SK-MEL-5 (cell line): ENCODE measurements at regions not wholly inside any gene's neighbourhood (a gene's known extent, or its start where the extent isn't known, plus 50 kb on each side); places are given as distances from the start of the nearest gene placed in this dataset.
A peak's percentile ranks its signal among the peaks of the same experiment; 100 is the strongest.

Source experiments
- DNase-seq: peaks from one replicate; pipeline ENCODE4 v3.0.0-alpha.2; 2016; ENCODE audit warnings: low read depth, low spot score
- in situ Hi-C: cut with HindIII; loops from 2 replicates; pipeline ENCODE4 v1.10.0; 2016; ENCODE audit warnings: low sequenced_read_pairs, high pct_unique_total_duplicates, low pct_unique_long_range_greater_than_20kb

DNA sequence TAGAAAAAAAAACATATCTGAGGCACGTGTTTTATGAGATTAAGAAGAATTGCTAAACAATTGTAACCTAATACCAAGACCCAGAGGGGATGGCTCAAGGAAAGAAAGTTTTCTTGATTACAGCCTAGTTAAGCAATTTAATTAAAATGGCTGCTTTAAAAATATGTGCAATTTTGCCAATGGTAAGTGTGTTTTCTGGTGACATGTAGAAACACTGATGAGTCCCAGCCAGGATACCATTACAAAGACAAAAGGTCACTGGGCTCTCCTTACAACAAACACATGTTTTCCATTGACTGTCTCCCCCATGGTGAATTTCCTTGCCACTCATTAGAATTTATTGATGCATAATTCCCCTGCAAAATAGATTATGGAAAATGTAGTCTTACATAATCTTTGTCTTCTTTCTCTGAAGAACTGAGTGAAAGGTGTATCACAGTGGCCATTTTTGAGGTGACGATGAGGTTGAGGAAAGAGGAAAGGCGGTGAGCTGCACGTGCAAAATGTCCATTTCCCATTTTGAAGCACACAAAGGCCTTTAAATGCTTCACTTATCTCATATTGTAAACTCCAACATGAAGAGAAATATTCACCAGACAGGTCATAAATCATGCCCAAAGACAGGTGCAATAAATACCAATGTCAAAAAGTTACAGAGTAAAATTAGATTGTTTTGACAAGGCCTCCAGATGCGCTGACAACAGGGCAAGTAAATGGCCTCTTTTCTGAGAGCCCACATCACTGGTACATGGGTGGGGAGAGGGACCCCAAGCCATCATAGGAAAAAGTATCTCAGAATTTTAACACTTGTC lies 696.9 kb downstream of the KCNJ2 start:
- DNase-seq, result no peak
- in situ Hi-C loops, result no loop called here

DNA sequence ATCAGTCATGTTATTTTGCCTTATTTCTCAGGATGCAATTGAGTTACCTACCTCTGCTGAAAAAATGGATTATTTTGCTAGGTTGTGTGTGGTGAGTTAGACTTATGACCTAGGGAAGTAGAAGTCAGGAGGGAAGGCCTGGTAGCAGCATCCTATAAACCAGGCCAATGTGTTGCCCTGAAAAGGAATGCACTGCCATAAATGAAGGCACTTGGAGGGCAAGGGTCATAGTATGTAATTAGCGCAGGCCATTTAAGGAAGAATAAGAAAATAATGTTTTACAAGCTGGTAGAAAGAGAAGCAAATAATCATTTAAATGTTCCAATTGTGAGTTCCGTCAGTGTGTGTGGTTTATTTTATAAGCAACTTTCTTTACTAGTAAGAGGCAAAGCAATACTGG lies 698.8 kb downstream of the KCNJ2 start:
- in situ Hi-C loops, result no loop called here
- DNase-seq, result no peak

DNA sequence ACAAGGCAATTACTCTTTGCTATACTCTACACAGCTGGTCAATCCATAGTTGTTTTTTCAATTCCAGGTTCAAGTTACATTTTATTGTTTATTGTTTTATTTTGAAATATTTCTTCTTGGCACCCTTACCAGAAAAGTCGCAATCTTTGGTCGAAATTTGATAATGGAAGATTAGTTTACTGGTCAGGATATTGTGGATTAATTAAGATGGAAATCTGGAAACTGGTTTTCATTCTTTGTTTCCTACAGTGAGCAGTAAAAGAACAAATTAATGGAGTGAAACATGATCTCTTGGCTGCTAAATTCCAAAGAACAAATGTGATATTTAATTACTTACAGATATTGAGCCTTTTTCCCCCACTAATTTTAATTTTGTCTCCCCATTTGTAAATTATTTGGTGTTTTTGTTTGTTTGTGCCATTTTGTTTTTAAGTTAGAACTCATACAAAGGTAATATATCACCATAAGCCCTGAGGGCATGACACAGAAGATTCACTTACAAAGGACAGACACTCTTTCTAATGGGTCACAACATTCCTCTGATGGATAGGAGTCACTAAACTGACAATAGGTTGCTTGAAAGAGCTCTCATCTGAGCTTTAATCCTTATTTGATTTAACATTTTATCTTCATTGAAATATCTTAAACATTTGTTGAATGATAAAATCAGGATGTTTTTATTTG lies 700.2 kb downstream of the KCNJ2 start:
- in situ Hi-C loops, result no loop called here
- peak; percentile 13 for DNase-seq

DNA sequence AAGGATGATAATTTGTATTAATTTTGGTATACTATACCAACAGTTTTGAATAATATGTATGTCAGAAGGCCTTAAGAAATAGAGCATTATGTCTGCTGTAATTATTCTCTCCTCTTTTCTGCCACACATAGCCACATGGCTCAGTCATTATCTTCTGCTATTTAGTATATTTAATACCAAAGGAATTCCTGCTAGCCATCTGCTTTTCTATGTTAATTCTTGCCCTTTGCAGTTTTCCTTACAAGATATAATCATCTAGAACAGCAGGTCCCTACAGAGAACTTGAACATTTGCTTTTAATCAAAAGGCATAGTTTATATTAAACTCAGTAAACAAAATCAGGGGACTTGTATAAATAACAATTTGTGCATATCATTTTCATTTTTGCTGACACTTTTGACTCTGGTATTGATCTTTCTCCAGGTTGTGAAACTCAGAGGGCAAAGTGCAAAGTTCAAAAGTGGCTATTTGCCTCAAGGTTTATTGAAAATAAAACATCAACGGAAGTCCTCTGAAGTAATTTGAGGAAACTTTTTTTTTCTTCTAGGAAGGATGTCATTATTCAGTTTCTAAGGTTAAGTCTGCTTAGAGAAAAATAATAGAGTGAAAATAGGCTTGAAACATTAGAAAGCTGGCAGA lies 702.0 kb downstream of the KCNJ2 start:
- in situ Hi-C loops, result no loop called here

DNA sequence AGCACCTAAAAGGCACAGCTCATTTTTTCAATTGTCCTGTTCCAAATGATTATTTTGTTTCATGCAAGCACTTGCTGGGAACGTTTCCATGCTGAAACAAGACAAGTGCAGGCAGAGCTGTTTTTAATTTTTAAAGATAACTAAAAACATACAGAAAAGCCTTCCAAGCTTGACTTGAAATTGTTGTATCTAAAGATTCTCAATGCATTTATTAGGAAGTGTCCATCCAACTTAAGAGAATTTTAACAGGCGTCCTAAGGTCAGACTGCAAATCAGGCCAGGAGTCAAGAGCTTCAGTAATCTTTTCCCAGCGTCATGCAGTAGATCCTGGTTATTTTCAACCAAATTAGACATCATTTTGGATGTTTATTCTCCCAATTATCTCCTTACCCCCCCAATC lies 702.8 kb downstream of the KCNJ2 start:
- in situ Hi-C loops, result no loop called here
- no peak for DNase-seq

More for the DNA sequence above, 702.0 kb downstream of the KCNJ2 start:
- no peak for DNase-seq

DNA sequence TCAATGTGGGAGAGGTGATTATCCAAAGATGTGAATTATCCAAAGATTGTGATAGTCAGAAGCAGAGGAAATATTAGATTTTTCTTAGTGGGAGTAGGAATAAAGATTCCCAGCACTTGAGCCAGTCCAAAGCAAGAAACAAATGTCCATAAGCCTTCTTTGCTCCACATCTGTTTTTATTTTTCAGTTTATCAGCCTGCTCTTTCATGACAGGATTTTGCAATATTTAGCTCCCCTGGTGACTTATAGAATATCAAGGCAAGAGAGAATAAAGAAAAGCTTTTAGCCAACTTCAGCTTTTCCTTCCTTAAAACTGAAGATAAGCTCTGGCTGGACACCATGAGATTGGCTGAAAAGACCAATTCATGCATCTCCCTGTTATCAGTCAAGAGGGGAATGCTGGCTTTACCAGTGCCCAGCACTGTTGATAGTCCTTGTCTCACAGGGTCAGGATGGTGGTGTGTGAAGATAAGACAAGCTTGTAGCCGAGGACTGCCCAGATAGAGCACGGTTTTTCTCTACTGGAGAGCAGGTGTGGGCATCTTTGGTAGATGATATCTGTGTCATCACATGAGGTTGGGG lies 706.5 kb downstream of the KCNJ2 start:
- in situ Hi-C loops, result no loop called here
- DNase-seq, result no peak

DNA sequence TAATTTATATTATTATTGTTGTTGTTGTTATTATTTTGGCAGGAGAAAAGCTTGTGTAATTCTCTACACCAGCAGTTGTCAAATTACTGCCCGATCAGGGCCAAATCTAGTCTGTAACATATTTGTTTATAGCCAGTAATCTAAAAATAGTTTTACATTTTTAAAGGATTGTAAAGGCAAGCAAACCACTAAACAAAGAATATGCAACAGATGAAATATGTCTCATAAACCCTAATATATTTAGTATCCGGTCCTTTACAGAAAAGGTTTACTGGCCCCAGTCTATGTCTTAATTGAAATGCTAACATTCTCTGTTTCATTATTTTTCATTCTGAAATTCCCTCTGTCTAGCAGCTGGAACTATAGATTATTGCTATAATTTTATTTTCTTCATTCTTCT lies 709.5 kb downstream of the KCNJ2 start:
- in situ Hi-C loops, result no loop called here
- DNase-seq, result no peak

DNA sequence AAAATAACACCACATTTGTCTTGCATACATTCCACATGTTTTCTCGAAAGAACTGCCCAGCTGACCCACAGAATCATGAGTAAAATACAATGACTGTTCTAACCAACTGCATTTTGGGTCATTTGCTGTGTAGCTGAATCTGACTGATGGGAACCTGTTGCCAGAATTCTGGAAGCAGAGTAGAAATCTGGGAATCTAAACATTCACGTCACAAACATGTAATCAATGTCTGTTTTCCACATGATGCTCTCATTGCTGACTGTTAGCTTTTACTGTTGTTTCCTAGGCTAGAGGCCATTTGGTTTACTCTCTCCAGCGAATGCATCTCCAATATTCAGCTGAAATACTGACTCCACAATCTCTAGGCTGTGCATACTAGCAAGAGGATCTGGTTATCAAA lies 710.1 kb downstream of the KCNJ2 start:
- in situ Hi-C loops, result no loop called here
- DNase-seq, result no peak

DNA sequence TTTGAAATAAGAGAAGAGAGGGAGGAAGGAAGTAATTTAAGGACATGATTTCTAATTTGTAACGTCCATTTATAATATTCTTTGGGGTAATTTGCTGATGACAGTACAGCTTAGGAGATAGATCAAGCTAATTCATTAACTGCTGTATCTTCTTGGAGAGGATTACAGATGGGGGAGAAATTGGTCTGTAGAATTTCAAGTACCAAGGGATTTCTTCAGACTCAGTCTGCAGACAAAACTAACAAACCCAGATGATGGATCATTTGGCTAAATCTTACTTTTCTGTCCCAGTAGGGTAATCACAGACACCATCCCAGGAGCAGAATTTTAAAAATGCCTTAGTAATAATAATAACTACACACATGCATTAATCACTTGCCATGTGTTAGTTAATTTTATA lies 711.8 kb downstream of the KCNJ2 start:
- DNase-seq, result no peak
- in situ Hi-C loops, result no loop called here

DNA sequence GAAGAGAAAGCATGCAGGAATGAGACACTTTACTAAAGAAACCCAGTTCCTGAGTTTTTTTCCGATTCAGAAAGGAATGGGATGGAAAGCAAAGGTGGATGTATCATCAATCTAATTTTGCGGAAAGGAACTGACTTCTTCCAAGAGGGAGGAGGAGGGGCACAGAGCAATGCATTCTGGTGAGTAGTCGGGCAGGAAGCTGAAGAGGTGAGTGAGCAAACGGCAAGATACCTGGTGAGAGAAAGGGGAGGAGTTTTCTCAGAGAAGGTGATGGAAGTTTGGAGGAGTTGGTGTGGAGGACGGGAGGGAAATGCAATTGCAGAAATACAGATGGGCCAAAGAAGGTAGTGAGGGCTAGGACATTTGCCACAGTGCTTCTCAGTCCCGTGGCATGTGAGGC lies 713.2 kb downstream of the KCNJ2 start:
- DNase-seq, result no peak
- in situ Hi-C loops, result no loop called here

DNA sequence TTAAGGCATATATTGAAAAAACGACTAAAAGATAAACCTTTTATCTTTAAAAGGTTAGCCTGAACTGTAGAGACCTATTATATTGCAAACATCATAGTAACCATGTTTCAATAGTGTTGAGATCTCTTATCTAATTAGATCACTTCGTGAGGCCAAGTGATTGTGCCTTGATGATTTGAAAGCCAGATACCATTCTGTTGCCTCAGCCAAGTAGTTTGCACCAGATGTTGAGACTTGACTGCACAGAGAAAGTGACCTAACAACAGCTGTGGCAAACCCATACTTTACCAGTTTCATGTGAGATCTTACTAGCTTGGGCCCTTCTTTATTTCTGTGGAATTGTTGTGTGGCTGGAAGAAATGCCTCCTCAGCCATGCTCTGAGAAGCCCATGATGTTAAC lies 717.3 kb downstream of the KCNJ2 start:
- no peak for DNase-seq
- in situ Hi-C loops, result no loop called here

DNA sequence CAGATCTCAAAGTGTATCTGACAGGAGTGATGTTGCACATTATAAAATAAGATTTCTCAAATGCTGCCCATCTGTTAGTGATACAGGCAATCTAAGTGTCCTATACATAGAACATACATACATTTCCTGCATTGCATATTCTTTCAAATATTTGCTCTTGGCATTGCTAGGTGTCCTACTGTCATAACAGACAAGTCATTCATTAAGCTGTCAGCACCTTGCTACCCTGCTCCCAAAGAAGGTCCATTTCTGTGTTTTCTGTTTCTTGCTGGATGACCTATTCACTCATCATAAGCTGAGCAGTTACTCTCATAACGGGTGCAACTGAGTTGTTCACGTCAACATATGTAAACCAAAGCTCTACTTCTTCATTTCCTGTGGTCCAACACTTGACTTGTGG lies 719.0 kb downstream of the KCNJ2 start:
- no peak for DNase-seq
- in situ Hi-C loops, result no loop called here

DNA sequence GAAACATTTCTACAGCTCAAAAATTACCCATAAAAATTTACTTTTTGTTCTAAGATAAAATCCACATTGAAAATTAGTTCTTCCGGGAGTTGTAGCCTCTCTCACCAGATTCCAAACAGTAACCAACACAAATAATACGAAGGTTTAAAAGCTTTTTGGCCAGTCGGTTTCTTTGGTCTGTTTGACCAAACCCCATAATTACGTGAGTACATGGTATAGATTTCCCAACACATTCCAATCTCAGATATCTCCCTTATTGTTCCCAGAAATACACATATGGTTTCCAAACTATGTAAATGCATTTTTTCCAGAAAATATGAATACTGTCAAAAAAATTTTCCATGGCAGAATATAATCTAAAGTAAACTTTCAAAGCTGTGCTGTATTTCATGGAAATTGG lies 722.0 kb downstream of the KCNJ2 start:
- DNase-seq, result no peak

DNA sequence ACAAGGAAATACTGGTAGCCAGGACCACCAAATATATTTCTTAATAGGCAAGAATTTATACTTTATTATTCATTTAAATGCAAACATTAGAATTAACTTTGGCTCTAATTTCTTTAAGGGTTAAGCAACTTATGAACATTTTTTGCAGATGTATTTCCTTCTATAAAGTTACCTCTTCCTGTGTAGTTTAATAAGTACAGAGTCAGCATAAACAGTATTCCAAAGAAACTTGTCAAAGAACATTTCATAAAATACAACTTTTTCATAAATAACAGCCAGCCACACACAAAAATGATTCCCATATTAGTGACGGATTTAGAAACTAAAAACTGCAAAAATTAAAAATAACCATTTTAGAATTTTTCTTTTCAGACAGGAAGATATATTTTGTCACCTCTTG lies 723.2 kb downstream of the KCNJ2 start:
- no peak for DNase-seq
- in situ Hi-C loops, result no loop called here

More for the DNA sequence above, 722.0 kb downstream of the KCNJ2 start:
- in situ Hi-C loops, result no loop called here

DNA sequence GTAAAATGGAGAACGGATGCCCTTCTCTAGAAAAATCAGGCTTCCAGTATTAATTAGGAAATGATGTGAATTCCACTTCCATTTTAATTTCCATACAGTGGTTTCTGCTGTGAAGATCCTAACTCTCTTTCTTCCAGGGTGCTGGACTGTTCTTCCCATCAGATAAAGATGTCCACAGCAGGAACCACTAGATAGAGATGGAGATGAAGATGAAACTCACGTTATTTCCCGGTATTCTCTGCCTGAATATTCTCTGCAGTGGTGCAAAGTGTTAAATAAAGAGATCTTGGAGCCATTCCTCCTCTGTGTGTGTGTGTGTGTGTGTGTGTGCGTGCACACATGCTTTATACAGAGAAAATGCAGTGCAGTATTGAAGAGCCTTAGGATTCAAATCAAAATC lies 727.5 kb downstream of the KCNJ2 start:
- in situ Hi-C loops, result no loop called here
- peak; percentile 29 for DNase-seq

DNA sequence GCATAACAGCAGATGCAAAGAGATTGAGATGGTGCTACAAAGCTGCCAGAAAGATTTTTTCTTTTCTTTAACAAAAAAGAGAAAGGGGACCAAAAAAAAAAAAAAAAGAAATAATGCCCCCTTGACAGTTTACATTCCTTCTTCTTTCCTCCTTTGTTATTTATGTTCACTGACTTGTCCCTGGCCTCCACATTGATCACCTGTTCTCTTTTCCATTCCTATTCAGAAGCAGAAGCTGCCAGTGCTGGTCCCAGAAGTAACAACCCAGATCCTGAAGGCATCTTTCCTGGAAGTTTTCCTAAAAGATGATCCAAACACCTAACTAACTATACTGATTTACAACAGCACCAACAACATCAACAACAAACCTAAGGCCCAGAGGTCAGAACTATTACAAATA lies 728.1 kb downstream of the KCNJ2 start:
- no peak for DNase-seq
- in situ Hi-C loops, result no loop called here

DNA sequence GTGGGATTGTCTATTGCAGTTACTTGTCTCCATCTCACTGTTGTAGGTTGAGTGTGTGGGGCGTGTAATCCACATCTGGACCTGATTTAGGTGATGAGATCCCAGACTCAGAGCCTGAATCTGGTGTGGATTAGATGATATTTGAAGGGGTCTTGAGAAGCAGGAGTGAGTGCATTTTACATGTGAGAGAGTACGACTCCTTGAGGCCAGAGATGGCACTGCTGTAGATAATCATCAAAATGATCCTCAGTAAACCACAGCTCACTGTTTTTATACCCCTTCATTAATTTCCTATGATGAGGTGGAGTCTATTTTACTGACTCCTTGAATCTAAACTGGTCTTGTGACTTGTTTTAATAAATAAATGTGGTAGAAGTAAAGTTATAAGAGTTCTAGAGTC lies 732.5 kb downstream of the KCNJ2 start:
- in situ Hi-C loops, result no loop called here
- peak; percentile 18 for DNase-seq

DNA sequence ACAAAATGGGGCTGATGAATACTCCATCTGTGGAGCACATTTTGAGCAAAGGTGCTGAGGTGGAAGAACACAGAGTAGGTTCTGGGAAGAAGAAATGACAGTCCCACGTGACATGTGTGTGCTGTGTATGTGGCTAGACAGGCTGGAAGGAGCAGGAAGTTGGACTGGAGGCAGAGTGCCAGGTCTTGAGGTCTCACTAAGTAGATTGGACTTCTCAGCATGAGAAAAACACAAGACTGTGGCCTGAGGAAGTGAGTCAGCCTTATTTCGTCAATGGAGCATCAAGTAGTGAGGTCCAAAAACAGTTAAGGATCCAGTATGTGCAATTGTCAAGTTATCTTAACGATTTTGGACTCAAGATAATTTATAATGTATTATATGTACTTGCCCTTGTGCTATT lies 736.5 kb downstream of the KCNJ2 start:
- peak; percentile 73 for DNase-seq
- in situ Hi-C loops, result no loop called here
